A549 (cell line): ENCODE measurements at regions not wholly inside any gene's neighbourhood (a gene's known extent, or its start where the extent isn't known, plus 50 kb on each side); places are given as distances from the start of the nearest gene placed in this dataset.

Experiments used
- ATAC-seq, 2 experiments: fragments of 200-7000 bp in 1 of 2; fragments of >200 bp in 1 of 2; cut with Nextera tagmentation in 1 of 2; cut with Tn5 transposase in 1 of 2; 3 replicates each; pipeline versions ENCODE4 v1.8.0 to v1.9.1; 2018 to 2020; ENCODE audit warnings: mild to moderate bottlenecking in 1 of 2, moderate library complexity in 1 of 2
- CTCF ChIA-PET: fragments of 300-600 bp; sonication (Branson Sonifier 250); formaldehyde crosslinking; extraction: SDS; loops from one replicate; lab custom pipeline; 2021; ENCODE audit warnings: antibody characterized with exemption, inconsistent platforms; lab: Yijun Ruan, JAX
- POLR2A ChIA-PET: fragments of 350-600 bp; formaldehyde crosslinking; extraction: SDS; loops from one replicate; lab custom pipeline; 2021; ENCODE audit warnings: antibody characterized with exemption, inconsistent platforms; lab: Yijun Ruan, JAX
- DNase-seq, 2 experiments: peaks; one replicate each; pipeline versions ENCODE4 v3.0.0 to v3.0.0-alpha.2; 2011 to 2016; ENCODE audit warnings: low read depth in 1 of 2, low spot score in 1 of 2
- FAIRE-seq: peaks from 2 replicates; lab custom pipeline; 2011; peaks lifted over from hg19 to GRCh38; lab: Jason Lieb, UNC
- H3K27ac ChIP-seq, 2 experiments: fragments of >200 bp; sonication (Bioruptor Twin); formaldehyde crosslinking; 3 replicates each; pipeline ENCODE4 v1.5.1; 2016 to 2017
- H3K4me1 ChIP-seq: fragments of >200 bp; sonication (Bioruptor Twin); formaldehyde crosslinking; 3 replicates; pipeline ENCODE4 v1.6.1; 2016
- H3K4me2 ChIP-seq: fragments of >200 bp; sonication (Bioruptor Twin); formaldehyde crosslinking; 3 replicates; pipeline ENCODE4 v1.6.1; 2016
- H3K4me3 ChIP-seq: fragments of >200 bp; sonication (Bioruptor Twin); formaldehyde crosslinking; 3 replicates; pipeline ENCODE4 v1.5.1; 2016
- H3K9me3 ChIP-seq: fragments of >200 bp; sonication (Bioruptor Twin); formaldehyde crosslinking; 3 replicates; pipeline ENCODE4 v1.6.1; 2016
- BCL3 ChIP-seq: fragments of >200 bp; sonication (Bioruptor Twin); formaldehyde crosslinking; IDR thresholded peaks from 3 replicates; pipeline ENCODE4 v1.6.1; 2016
- BHLHE40 ChIP-seq: IDR thresholded peaks from 2 replicates; pipeline ENCODE4 v1.6.1; 2012; ENCODE audit warnings: low read depth, low read length, inconsistent platforms
- CBX8 ChIP-seq: fragments of 200-600 bp; sonication (generic); IDR thresholded peaks from 2 replicates; pipeline ENCODE4 v1.6.1; 2016
- EHF ChIP-seq: fragments of 250-450 bp; sonication (Bioruptor Pico); IDR thresholded peaks from 2 replicates; pipeline ENCODE4 v1.5.0; 2020; ENCODE audit warnings: mild to moderate bottlenecking
- EHMT2 ChIP-seq: fragments of 200-600 bp; sonication (generic); IDR thresholded peaks from 2 replicates; pipeline ENCODE4 v1.6.1; 2016; ENCODE audit warnings: antibody characterized with exemption, low read depth, mild to moderate bottlenecking, moderate library complexity
- ELK1 ChIP-seq: fragments of 150-350 bp; IDR thresholded peaks from 2 replicates; pipeline ENCODE4 v1.6.1; 2014; ENCODE audit warnings: low read depth, mild to moderate bottlenecking, low read length
- EP300 ChIP-seq, 2 experiments: fragments of >200 bp; sonication (Bioruptor Twin); formaldehyde crosslinking; IDR thresholded peaks; 2 replicates in 1 of 2; 3 replicates in 1 of 2; pipeline ENCODE4 v1.6.1; 2016 to 2017
- GATA3 ChIP-seq: IDR thresholded peaks from 2 replicates; pipeline ENCODE4 v1.6.1; 2012; ENCODE audit warnings: borderline replicate concordance
- HDAC2 ChIP-seq: fragments of 200-600 bp; sonication (generic); IDR thresholded peaks from 2 replicates; pipeline ENCODE4 v1.6.1; 2016
- HES2 ChIP-seq: fragments of >200 bp; sonication (Bioruptor Twin); formaldehyde crosslinking; IDR thresholded peaks from 2 replicates; pipeline ENCODE4 v1.6.1; 2016
- HEYL ChIP-seq: fragments of 250-450 bp; sonication (Bioruptor Pico); IDR thresholded peaks from 2 replicates; pipeline ENCODE4 v1.8.0; 2021; ENCODE audit warnings: mild to moderate bottlenecking, moderate library complexity
- HOXB5 ChIP-seq: fragments of 250-450 bp; sonication (Bioruptor Pico); IDR thresholded peaks from 2 replicates; pipeline ENCODE4 v1.5.0; 2020; ENCODE audit warnings: mild to moderate bottlenecking, moderate library complexity
- JUN ChIP-seq, 2 experiments: fragments of >200 bp; sonication (Bioruptor Twin); formaldehyde crosslinking; IDR thresholded peaks; 2 replicates in 1 of 2; 3 replicates in 1 of 2; pipeline ENCODE4 v1.6.1; 2016 to 2017
- KDM1A ChIP-seq: fragments of 200-600 bp; sonication (generic); IDR thresholded peaks from 2 replicates; pipeline ENCODE4 v1.6.1; 2016; ENCODE audit warnings: low read depth, mild to moderate bottlenecking
- MAFK ChIP-seq: fragments of 450-650 bp; IDR thresholded peaks from 2 replicates; pipeline ENCODE4 v1.6.1; 2014; ENCODE audit not compliant: partially characterized antibody
- MAX ChIP-seq: IDR thresholded peaks from 2 replicates; pipeline ENCODE4 v1.6.1; 2012
- MAZ ChIP-seq: fragments of 150-350 bp; IDR thresholded peaks from 2 replicates; pipeline ENCODE4 v1.6.1; 2014; ENCODE audit warnings: antibody characterized with exemption, low read depth, low read length, borderline replicate concordance
- NFE2L2 ChIP-seq: fragments of 150-350 bp; conservative IDR thresholded peaks from 2 replicates; pipeline ENCODE4 v1.6.1; 2014; ENCODE audit warnings: low read length
- NPAS2 ChIP-seq: fragments of 250-450 bp; sonication (Bioruptor Pico); IDR thresholded peaks from 2 replicates; pipeline ENCODE4 v1.8.0; 2022; ENCODE audit warnings: mild to moderate bottlenecking, moderate library complexity, borderline replicate concordance
- NR3C1 ChIP-seq: fragments of >200 bp; sonication (Bioruptor Twin); formaldehyde crosslinking; IDR thresholded peaks from 3 replicates; pipeline ENCODE4 v1.6.1; 2017
- PBX3 ChIP-seq: IDR thresholded peaks from 2 replicates; pipeline ENCODE4 v1.6.1; 2012
- POLR2A ChIP-seq: IDR thresholded peaks from 2 replicates; pipeline ENCODE4 v1.6.1; 2012; ENCODE audit warnings: mild to moderate bottlenecking, low read length
- POLR2AphosphoS2 ChIP-seq: conservative IDR thresholded peaks from 2 replicates; pipeline ENCODE4 v1.6.1; 2012; ENCODE audit warnings: low read length, improper control_type of control experiment, inconsistent platforms
- RAD21 ChIP-seq, 2 experiments: fragments of >200 bp in 1 of 2; sonication (Bioruptor Twin) in 1 of 2; formaldehyde crosslinking in 1 of 2; IDR thresholded peaks in 1 of 2; conservative IDR thresholded peaks in 1 of 2; 2 replicates in 1 of 2; 3 replicates in 1 of 2; pipeline ENCODE4 v1.6.1; 2012 to 2018; ENCODE audit warnings: inconsistent platforms in 1 of 2
- RARB ChIP-seq: fragments of 250-450 bp; sonication (Bioruptor Pico); IDR thresholded peaks from 2 replicates; pipeline ENCODE4 v1.8.0; 2021; ENCODE audit warnings: mild to moderate bottlenecking, moderate library complexity
- RFX5 ChIP-seq: fragments of 450-650 bp; IDR thresholded peaks from 2 replicates; pipeline ENCODE4 v1.7.1; 2014; ENCODE audit warnings: antibody characterized with exemption, mild to moderate bottlenecking, moderate library complexity
- RNF2 ChIP-seq: fragments of 200-600 bp; sonication (generic); IDR thresholded peaks from 2 replicates; pipeline ENCODE4 v1.6.1; 2016; ENCODE audit warnings: low read depth, mild to moderate bottlenecking, antibody characterized with exemption, moderate library complexity, borderline replicate concordance
- ZC3H11A ChIP-seq: fragments of 450-650 bp; IDR thresholded peaks from 2 replicates; pipeline ENCODE4 v1.6.1; 2014; ENCODE audit warnings: antibody characterized with exemption, mild to moderate bottlenecking
- ZFP36 ChIP-seq: fragments of 450-650 bp; IDR thresholded peaks from 2 replicates; pipeline ENCODE4 v1.6.1; 2014; ENCODE audit warnings: borderline replicate concordance; ENCODE audit not compliant: partially characterized antibody
- ZNF302 ChIP-seq: fragments of 250-450 bp; sonication (Bioruptor Pico); IDR thresholded peaks from 2 replicates; pipeline ENCODE4 v1.9.0; 2021; ENCODE audit warnings: inconsistent platforms, mild to moderate bottlenecking, moderate library complexity
- ZSCAN20 ChIP-seq: fragments of 250-450 bp; sonication (Bioruptor Pico); IDR thresholded peaks from 2 replicates; pipeline ENCODE4 v1.8.0; 2022; ENCODE audit warnings: mild to moderate bottlenecking, moderate library complexity
- WGBS: methylation state at CpG from one replicate; pipeline ENCODE4 v1.1.6; 2017; ENCODE audit errors: missing lambda C conversion rate; 5-methylcytosine and 5-hydroxymethylcytosine counted together

GRCh38 chr5:42879291-42879690 is 67.6 kb upstream of the SELENOP start:
- POLR2A ChIA-PET, result no interaction called here
- WGBS, result 46% methylated on average over 2 of the region's 2 CpGs
- ATAC-seq (no peak), DNase-seq (no peak), FAIRE-seq (no peak)
- H3K9me3 ChIP-seq, result no peaks in the 10 kb centered on the region
- no peaks in the 10 kb centered on the region for H3K4me1 ChIP-seq
- CTCF ChIA-PET, result interaction anchor here (0.7 to 7.5 kb wide), 2 partner anchors 11 to 92 kb away, joined by 3 to 44 read pairs; no protein-coding TSS in a partner anchor
- H3K27ac ChIP-seq, result no peak overlapping the region
- no peak overlapping the region for H3K4me2 ChIP-seq
- TF ChIP-seq ZSCAN20, result no peak
- no peak for TF ChIP-seq RAD21 (conservative IDR thresholded peaks at IDR 0.05 in 1 of 2, IDR thresholded peaks at IDR 0.05 in 1 of 2)
- no peak for TF ChIP-seq MAX
- no peak for TF ChIP-seq EHMT2
- no peak for TF ChIP-seq POLR2AphosphoS2
- TF ChIP-seq NFE2L2, result no peak
- TF ChIP-seq MAZ, result no peak
- no peak for TF ChIP-seq HDAC2
- no peak for TF ChIP-seq JUN (IDR thresholded peaks at IDR 0.05)
- TF ChIP-seq RNF2, result no peak
- no peak for TF ChIP-seq CBX8
- TF ChIP-seq MAFK, result no peak
- no peak for TF ChIP-seq HOXB5 (CRISPR knock-in tag)
- TF ChIP-seq EHF (CRISPR knock-in tag), result no peak
- no peak for TF ChIP-seq ZC3H11A
- no peak for TF ChIP-seq GATA3
- no peak for TF ChIP-seq BCL3
- no peak for TF ChIP-seq ZFP36
- TF ChIP-seq PBX3, result no peak
- no peak for TF ChIP-seq KDM1A
- no peak overlapping the region for H3K4me3 ChIP-seq

- TF ChIP-seq ZNF302 (CRISPR knock-in tag), result no peak
- TF ChIP-seq ZFP36, result no peak
- no peak for TF ChIP-seq BHLHE40
- TF ChIP-seq MAX, result no peak
- TF ChIP-seq POLR2A, result no peak
- no peak for TF ChIP-seq MAZ
- TF ChIP-seq HES2, result no peak
- TF ChIP-seq ELK1, result no peak
- no peak for TF ChIP-seq CBX8
- no peak for TF ChIP-seq HEYL
- TF ChIP-seq RFX5, result no peak
- TF ChIP-seq PBX3, result no peak
- no peak for TF ChIP-seq NR3C1
- TF ChIP-seq NPAS2 (CRISPR knock-in tag), result no peak
- no peak for TF ChIP-seq KDM1A
- no peak for TF ChIP-seq RARB
- TF ChIP-seq EP300 (IDR thresholded peaks at IDR 0.05), result no peak
- no peak for TF ChIP-seq ZSCAN20
- no peak overlapping the region for H3K27ac ChIP-seq
- FAIRE-seq (no peak), DNase-seq (no peak), ATAC-seq (no peak)
- H3K4me1 ChIP-seq, result no peaks in the 10 kb centered on the region
- no peaks in the 10 kb centered on the region for H3K9me3 ChIP-seq
- CTCF ChIA-PET, result interaction anchor here (1.0 to 7.5 kb wide), 2 partner anchors 11 to 226 kb away, joined by 4 to 44 read pairs; no protein-coding TSS in a partner anchor
- WGBS, result 51% methylated on average over 4 of the region's 4 CpGs
- POLR2A ChIA-PET, result no interaction called here
- no peak overlapping the region for H3K4me3 ChIP-seq
- no peak overlapping the region for H3K4me2 ChIP-seq
Measured at GRCh38 chr5:42878550-42878949, 66.9 kb upstream of the SELENOP start.
